ENCODE measurements at regions not wholly inside any gene's neighbourhood (a gene's known extent, or its start where the extent isn't known, plus 50 kb on each side); places are given as distances from the start of the nearest gene placed in this dataset.

DNA sequence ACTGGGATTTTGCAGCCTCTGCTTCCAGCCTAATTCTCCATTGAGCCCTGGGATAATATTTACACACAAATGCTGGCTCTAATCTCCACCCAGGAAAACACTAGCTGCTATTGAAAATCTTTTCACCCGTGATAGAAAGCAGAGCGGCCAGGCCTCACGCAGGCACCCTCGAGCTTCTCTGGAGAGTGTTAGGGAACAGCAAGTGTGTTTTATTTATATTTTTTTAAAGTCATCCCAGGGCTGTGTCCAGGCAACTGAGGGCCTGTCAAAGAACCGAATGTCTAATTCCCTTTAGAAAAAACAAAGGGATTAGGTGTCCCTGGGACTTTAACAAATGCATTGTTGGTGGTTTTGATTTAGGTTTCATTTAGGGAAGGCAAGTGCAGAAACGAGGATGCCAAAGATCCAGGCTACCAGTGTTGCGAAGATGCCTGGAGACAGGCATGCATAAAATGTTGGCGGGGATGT, 51.2 kb upstream of the SPRY4 start:
- H3K4me1 ChIP-seq (ENCODE audit: control insufficient read depth, insufficient read depth, low read length, unreplicated experiment) = no peaks in the 10 kb centered on the region
- no peak overlapping the region for H3K4me3 ChIP-seq (ENCODE audit: low read depth, low read length)
- no peaks in the 10 kb centered on the region for H3K79me2 ChIP-seq (ENCODE audit: control insufficient read depth, insufficient read depth, low read length, unreplicated experiment)
- no peak overlapping the region for H3K27ac ChIP-seq (ENCODE audit: low read depth, low read length)
- H3K36me3 ChIP-seq (ENCODE audit: insufficient read depth, low read length) = no peaks in the 10 kb centered on the region
- H2AFZ ChIP-seq (ENCODE audit: low read length, unreplicated experiment) = no peak overlapping the region
- no peaks in the 10 kb centered on the region for H3K27me3 ChIP-seq (ENCODE audit: insufficient read depth, low read length)
